Islet precursor cell (in vitro differentiated cells): ENCODE measurements at regions not wholly inside any gene's neighbourhood (a gene's known extent, or its start where the extent isn't known, plus 50 kb on each side); places are given as distances from the start of the nearest gene placed in this dataset.

Experiments used
- DNase-seq: peaks from one replicate; pipeline ENCODE4 v3.0.0-alpha.2; 2018

- no peak for DNase-seq
Measured at GRCh38 chr10:88138319-88138848, 275.0 kb downstream of the PTEN start.

DNA sequence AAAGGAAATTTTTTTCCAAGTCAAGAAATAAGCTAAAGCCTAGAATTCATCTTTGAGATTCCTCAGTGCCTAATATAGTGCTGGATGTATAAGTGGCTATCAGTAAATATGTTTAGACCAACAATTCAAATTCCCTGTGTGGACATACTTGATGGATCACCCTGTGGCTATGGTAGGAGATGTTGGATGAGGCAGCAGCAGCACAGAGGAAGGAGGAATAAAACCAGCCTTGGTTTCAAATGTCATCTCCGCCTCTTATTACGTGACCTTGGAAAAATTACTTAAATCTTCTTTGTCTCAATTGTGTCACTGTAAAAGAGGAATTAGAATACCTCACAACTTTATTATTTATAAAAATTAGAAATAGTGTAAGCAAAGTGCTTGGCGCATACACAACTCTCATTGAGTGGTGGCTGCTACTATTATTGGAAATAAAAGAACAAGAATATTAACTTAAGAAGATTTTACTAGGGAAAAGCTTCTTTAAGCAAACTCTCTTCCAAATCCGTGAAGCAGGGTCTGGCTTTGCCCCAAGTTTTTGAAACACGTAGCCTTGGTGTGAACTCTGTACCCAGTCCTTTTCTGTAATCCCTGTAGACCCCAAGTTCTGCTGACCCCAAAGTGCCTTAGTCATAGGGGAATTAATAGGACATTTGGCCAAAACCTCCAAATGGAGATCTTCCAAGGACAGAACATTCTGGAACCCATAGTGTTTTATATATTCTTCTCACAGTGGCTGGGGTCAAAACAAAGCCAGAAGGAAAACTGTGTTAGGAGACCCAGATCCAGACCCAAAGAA is 283.8 kb downstream of the PTEN start:
- DNase-seq, result no peak

- DNase-seq, result no peak
Measured at GRCh38 chr10:88149906-88150305, 286.5 kb downstream of the PTEN start.

DNA sequence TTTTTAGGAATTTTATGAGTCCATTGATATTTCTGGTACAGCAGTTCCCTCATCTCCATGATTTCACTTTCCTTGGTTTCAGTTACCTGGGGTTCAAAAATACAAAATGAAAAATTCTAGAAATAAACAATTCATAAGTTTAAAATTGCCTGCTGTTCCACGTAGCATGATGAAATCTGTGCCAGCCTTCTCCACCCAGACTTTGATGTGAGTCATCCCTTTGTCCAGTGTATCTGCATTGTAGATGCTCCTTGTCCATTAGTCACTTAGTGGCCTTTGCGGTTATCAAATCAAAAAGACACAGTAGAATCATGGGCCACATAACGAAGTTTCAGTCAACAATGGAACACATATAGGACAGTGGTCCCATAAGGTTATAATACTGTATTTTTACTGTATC is 286.9 kb downstream of the PTEN start:
- DNase-seq, result no peak

DNA sequence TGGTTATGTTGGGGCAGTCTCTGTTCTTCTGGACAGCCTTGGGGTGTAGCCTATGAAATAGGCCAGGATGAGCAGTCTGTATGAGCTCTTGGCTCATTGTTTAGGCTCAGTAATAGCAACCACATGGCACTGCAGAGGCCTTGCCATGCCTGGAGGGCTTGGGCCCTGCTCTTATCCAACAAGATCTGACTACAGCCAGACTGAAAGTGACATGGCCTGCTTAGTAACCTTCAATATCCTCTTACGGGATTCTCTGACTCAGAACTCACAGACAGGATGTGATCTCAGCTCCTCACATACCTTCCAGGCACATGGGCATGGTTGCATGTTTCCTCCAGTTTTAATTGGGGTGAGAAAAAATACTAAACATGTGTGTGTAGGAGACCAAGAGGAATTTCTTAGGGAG is 289.3 kb downstream of the PTEN start:
- peak; percentile 96 for DNase-seq

GRCh38 chr10:88154596-88155250 is 291.3 kb downstream of the PTEN start:
- DNase-seq, result no peak

DNA sequence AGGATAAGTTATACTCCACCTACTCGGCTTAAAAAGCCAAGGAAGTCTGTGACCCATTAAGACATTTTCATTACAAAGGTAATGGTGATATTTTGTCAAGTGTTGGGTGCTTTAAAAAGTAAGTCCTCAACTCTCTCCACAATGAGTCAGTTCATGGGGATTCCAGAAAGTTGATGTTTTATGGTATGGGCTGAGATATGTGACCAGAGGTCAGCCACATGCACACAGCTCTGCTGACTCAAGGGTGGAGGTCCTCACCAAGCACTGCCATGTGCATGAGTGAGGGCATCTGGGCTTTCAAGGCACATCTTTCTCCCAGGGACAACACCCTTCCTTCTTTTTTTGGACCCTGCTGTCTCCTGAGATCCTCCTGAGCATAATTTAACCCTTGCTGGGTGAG is 292.9 kb downstream of the PTEN start:
- no peak for DNase-seq

DNA sequence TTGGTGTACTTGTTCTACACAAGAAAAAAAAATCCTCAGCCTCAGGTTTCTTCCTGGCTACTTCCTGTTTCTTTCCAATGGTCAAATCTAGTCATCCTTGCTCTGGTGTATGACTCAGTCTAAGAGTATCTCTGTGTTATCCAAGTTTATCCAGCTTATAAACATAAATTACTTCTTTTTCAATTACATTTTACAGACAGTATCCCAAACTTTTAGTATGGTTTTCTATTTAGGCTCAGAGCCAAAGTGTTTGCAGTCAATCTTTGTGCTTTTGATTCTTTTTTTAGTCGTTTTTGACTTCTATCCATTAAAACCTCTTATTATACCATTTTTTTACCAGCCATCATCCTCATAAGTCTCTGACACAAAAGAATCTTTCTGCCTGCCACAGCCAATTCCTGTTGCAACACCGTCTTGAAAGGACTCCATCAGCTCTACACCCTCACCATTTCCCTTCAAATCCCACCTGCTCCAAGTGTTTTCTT is 294.6 kb downstream of the PTEN start:
- no peak for DNase-seq

- no peak for DNase-seq
Measured at GRCh38 chr10:88158526-88159122, 295.2 kb downstream of the PTEN start.

DNA sequence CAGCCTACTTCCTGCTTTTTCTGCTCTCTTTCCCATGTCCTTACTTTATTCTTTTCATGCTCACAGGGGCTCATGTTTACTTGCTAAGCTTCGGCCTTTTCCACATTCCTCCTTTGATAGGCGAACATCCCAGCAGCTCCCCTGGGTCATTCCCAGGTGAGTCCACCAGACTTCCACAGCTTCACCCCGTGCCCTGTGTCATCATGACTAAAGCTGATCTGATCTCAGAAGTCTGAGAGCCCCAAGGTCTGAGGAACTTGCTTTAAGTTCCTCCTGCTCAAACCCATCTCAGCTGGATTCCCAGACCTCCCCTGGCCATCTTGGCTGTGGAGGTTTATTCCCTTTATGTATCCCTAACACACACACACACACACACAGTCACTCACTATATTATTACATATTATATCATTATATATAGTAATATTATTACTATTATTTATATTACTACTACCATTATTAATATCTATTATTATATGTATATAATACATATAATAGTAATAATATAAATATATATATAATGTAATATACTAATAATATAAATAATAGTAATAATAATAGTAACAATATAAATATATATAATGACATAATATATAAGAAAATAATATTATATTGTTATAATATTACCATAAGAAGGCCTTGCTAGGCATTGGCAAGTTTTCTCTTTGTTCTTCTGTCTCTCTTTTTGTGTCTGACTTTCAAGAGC is 295.9 kb downstream of the PTEN start:
- peak; percentile 55 for DNase-seq

DNA sequence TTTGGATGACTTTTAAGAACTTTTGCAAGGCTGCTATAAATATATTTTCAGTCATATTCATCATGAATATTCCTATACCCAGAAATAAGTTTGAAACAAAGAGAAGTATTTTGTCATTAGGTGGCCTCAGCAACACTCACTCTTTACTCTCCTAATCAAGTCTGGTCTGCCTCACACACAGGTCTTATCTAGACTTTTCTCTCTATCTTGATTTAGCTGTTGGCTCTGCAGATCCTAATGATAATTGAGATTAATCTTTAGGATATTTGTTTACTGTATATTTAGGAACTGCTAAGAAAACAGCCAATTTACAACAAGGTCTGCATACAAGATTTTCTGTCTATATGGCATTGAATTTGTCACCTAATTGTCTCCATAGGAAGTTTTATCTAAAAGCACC is 297.6 kb downstream of the PTEN start:
- no peak for DNase-seq

DNA sequence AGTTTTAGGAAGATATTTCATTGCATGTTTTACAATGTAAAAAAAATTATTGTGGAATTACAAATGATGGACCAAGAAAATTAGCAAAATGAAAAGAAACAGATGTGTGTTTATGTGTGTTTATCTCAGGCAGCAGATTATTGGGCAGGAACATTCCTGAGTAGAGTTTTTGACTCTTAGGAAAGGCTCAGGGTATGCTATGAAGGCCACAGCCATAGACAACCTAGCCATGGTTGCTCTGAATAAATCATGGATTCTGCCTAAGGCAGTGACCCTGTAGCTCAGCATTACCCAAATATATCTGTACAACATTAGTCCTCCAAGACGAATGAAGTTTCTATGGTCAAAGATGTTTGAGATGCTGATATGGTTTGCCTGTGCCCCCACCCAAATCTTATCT is 298.3 kb downstream of the PTEN start:
- no peak for DNase-seq

DNA sequence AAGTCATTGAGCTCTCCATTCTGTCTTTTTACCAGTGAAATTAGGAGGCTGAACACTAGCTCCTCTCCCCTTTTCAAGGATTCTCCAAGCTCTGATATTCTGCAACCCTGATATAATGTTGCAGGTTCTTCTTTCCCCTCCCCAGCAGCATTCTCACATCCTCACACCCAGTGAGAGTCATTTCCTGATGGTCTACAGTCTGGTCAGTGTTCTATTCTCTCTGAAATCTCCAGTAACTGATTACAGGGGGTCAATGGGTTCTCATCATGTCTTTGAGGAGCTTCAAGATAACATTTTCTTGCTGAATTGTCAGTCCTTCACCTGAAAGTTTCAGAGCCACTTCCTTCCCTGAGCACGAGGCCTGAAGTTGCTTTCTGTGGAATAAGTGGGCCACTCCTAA is 299.4 kb downstream of the PTEN start:
- DNase-seq, result no peak

DNA sequence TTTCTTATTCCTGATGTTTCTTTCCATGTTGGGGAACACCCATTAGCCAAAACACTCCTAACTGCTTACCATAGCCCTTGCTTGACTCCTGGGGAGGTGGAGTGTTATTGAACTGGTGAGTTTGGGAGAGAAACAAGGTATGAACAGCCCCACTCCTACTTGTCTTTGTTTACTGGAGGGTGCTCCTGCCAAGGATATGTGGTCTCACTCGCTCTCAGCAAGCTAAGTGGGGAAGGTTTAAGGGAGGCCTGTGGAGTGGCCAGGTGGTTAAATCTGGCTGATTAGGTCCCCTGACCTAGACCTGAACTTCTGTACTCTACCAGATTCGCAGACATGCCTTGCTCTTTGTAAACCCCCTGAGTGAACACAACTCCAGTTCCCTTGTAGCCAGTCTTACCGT is 300.1 kb downstream of the PTEN start:
- DNase-seq, result no peak

DNA sequence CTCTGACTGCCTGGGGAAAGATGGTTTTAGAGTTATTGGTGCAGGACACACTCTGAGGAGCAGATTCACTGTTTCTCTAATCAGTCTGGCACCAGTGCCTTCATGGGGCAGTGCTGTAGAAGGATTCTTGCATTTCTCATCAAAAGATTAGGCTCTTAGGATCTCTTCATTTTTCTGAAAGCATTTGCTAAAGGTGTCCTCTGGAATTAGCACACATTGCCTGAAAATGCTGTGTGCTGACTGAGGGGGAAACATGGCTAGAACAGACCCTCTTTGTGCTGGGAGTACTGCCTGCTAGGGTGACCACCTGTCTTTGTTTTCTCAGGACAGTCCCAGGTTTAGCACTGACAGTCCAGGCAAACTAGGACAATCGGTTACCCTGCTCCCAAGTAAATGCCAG is 301.0 kb downstream of the PTEN start:
- no peak for DNase-seq

DNA sequence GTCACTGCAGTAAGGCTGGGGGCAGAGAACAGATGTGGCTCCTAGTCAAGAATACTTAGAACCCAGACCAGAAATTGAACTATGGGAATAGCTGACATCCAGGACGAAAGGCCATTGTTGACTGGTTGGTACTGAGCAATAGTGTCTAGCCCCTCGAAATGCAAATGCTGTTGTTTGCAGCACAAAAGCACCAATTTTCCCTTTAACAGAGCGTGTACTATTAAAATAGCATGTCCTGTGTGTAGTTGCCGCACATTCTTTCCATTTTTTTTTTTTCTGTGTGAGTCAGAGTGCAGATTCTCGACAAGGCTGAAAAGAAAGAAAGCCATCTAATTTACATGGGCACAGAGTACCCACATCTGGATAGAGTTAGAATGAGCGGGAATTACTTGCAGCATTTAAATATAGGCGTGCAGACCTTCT is 302.4 kb downstream of the PTEN start:
- DNase-seq, result no peak

- no peak for DNase-seq
Measured at GRCh38 chr10:88168171-88169036, 305.0 kb downstream of the PTEN start.

DNA sequence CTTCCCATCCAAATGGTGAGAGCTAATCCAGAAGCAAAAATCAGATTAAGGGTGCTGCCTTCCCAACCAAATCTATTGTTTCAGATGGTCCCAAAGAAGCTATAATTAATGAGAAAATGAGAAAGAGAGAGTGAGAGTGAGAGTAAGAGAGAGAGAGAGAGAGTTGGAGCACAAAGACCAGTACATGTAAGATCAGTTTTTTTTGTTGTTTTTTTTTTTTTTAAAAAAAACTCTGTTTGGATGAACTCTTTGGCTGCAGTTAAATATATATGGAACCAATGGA is 305.6 kb downstream of the PTEN start:
- DNase-seq, result no peak

DNA sequence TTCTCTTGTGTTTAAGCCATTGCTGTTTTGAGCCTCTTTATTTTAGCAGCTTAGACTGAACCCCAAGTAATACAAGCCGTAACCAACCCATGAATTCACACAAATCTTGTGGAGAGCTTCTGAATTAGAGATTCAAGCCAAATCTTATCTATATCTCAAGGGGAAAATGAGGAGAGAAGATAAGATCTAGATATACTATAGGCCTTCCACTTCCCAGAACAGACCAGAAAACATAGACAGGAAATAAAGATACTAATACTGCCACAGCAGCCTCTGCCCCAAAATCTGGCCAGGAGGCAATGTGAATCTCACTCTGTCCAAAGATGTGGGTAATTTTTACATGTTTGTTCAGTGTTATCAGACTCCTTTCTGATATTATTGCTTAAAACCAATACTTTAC is 307.2 kb downstream of the PTEN start:
- no peak for DNase-seq

DNA sequence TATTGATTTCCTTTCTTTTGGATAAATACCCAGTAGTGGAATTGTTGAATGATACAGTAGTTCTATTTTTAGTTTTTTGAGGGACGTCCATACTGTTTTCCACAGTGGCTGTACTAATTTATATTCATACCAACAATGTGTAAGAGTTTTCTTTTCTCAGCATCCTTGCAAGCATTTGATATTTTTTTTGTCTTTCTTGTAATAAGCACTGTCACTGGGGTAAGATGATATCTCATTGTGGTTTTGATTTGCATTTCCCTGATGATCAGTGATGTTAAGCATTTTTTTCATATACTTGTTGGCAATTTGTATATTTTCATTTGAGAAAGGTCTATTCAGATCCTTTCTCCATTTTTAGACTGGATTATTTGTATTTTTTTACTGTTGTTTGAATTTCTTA is 308.7 kb downstream of the PTEN start:
- DNase-seq, result no peak

- DNase-seq, result no peak
Measured at GRCh38 chr10:88174391-88174790, 311.0 kb downstream of the PTEN start.

DNA sequence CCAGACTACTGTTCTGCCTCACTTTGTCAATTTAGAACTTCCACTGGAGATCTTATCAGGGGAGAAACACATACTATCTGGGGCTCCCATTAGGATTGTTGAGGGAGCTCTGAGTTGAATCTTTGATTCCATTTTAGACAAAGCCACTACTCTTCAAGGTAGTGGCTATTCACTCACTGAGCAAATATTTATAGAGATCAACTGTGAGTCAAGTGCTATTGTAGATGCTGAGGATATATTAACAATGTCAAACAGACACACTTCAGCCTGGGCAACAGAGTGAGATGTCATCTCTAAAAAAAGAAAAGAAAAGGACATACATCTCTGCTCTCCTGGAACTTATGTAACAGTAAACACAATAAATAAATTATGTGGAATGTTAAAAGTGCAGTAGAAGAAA is 315.3 kb downstream of the PTEN start:
- no peak for DNase-seq

GRCh38 chr10:88179831-88180230 is 316.4 kb downstream of the PTEN start:
- no peak for DNase-seq
